GM06990 (cell line): ENCODE measurements at regions not wholly inside any gene's neighbourhood (a gene's known extent, or its start where the extent isn't known, plus 50 kb on each side); places are given as distances from the start of the nearest gene placed in this dataset.
"Not testable (repeated sequence)": the region's sequence is repeated elsewhere in the genome, so short reads cannot be mapped to it uniquely, and the experiment has no call there.

Experiments
- DNase-seq: peaks from one replicate; pipeline ENCODE4 v3.0.0-alpha.2; 2011; ENCODE audit not compliant: insufficient read length; ENCODE audit errors: extremely low read depth
- H3K27me3 ChIP-seq: replicated peaks from 2 replicates; pipeline ENCODE4 v1.6.0; 2011; ENCODE audit warnings: low read length; ENCODE audit not compliant: control insufficient read depth, insufficient read depth
- H3K36me3 ChIP-seq: 2 replicates; pipeline ENCODE4 v1.5.1; 2011; ENCODE audit warnings: low read length; ENCODE audit not compliant: control insufficient read depth, insufficient read depth
- H3K4me3 ChIP-seq: replicated peaks from 2 replicates; pipeline ENCODE4 v1.5.1; 2011; ENCODE audit warnings: low read depth, mild to moderate bottlenecking, control low read depth, low read length
- CTCF ChIP-seq: IDR thresholded peaks from 2 replicates; pipeline ENCODE4 v1.5.1; 2011; ENCODE audit warnings: low read length, control low read depth, mild to moderate bottlenecking, inconsistent platforms; ENCODE audit not compliant: insufficient read depth, poor library complexity, severe bottlenecking

- TF ChIP-seq CTCF = no peak
- H3K4me3 ChIP-seq = no peak overlapping the region
Observed at GRCh38 chr7:94182721-94183120, 178.6 kb upstream of the BET1 start.

GRCh38 chr7:94183289-94183749 is 179.2 kb upstream of the BET1 start:
- Histone ChIP-seq H3K36me3 (no peaks in the 10 kb centered on the region), H3K27me3 (no peaks in the 10 kb centered on the region), H3K4me3 (no peak overlapping the region)
- no peak for TF ChIP-seq CTCF
- DNase-seq = no peak

More at GRCh38 chr7:94182721-94183120, 178.6 kb upstream of the BET1 start:
- DNase-seq = no peak
- no peaks in the 10 kb centered on the region for H3K27me3 ChIP-seq
- H3K36me3 ChIP-seq = no peaks in the 10 kb centered on the region

- no peak overlapping the region for H3K4me3 ChIP-seq
- no peak for TF ChIP-seq CTCF
- no peaks in the 10 kb centered on the region for H3K36me3 ChIP-seq
- no peak for DNase-seq
- H3K27me3 ChIP-seq = no peaks in the 10 kb centered on the region
Observed at GRCh38 chr7:94183891-94184290, 179.7 kb upstream of the BET1 start.

GRCh38 chr7:94188350-94188749 is 184.2 kb upstream of the BET1 start:
- no peak overlapping the region for H3K4me3 ChIP-seq
- no peaks in the 10 kb centered on the region for H3K27me3 ChIP-seq
- no peak for TF ChIP-seq CTCF
- DNase-seq = no peak
- no peaks in the 10 kb centered on the region for H3K36me3 ChIP-seq

- H3K4me3 ChIP-seq = no peak overlapping the region
- DNase-seq = no peak
- TF ChIP-seq CTCF = no peak
Observed at GRCh38 chr7:94190599-94191061, 186.5 kb upstream of the BET1 start.

GRCh38 chr7:94194426-94194825 is 190.3 kb upstream of the BET1 start:
- H3K36me3 ChIP-seq, H3K4me3 ChIP-seq, H3K27me3 ChIP-seq, DNase-seq: not testable (repeated sequence)

More at GRCh38 chr7:94190599-94191061, 186.5 kb upstream of the BET1 start:
- Histone ChIP-seq H3K27me3 (no peaks in the 10 kb centered on the region), H3K36me3 (no peaks in the 10 kb centered on the region)
